T-helper 2 cell treated with Interferon-gamma antibody and Interleukin-4, amounts not matched to agents 100 ng/mL and 5 ng/mL, for 36 hours (primary cell): ENCODE measurements at regions not wholly inside any gene's neighbourhood (a gene's known extent, or its start where the extent isn't known, plus 50 kb on each side); places are given as distances from the start of the nearest gene placed in this dataset.

Experiments
- intact Hi-C: fragments of 100-400 bp; cut with micrococcal nuclease; formaldehyde crosslinking; loops from one replicate; pipeline ENCODE4 v1.15.1; 2023

DNA sequence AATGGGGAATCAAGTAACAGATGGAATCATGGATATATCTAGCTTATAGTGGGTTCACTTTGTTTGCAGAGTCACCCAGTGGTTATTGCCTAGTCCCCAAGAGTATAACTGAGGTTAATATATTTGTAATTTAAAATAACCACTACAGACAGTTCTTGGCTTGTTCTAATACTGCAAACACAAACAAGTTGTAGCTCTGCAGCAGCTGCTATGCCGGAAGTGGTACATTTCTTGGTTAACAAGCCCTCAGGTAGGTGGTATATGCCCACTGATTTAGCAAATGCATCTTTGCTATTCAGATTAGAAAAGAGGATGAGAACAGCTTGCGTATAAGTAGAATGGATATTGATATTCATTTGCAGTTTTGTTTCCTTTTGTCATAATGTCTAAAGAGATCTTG is 984.2 kb downstream of the SQOR start:
- intact Hi-C loops = no loop called here

GRCh38 chr15:46620392-46621013 is 985.7 kb downstream of the SQOR start:
- intact Hi-C loops = no loop called here

GRCh38 chr15:46622851-46623250 is 988.0 kb downstream of the SQOR start:
- intact Hi-C loops = no loop called here

DNA sequence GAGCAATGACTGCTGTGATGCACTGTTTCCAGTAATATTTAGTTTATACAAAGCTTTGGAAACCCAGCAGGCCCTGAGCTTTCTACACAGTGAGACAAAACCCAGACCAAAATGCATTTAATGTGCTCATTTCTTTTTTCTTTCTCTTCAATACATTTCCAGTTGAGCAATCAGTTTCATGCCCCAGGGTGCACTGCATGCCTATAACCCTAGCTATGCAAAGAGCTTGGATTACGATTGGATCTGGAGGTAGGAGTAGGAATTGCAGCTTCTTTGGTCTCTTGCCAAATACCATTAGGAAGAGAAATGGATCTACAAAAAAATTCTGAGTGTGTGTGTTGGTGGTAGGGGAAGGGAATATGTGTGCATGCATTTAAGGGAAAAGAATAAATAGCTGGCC is 1001.4 kb downstream of the SQOR start:
- intact Hi-C loops = no loop called here

- intact Hi-C loops = no loop called here
Measured at GRCh38 chr15:46644501-46645481, 1010.0 kb downstream of the SQOR start.

DNA sequence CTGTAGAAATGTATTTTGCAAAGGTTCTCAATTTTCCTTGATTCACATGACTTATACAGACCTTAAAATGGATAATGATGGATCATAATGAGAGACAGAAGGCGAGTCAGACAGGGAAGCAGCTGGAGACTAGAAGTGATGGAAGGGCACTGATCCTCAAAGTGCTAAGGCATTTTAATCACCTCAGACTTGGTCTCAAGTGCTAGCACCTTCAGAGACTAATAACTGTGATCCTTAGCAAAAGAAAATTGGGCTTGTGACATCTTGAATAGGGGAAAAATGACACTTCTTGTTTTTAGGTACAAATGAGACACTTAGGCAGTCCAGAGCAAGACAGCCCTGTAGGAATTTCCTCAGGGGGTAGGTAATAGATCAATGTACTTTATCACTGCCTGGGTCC is 1011.7 kb downstream of the SQOR start:
- intact Hi-C loops = no loop called here

DNA sequence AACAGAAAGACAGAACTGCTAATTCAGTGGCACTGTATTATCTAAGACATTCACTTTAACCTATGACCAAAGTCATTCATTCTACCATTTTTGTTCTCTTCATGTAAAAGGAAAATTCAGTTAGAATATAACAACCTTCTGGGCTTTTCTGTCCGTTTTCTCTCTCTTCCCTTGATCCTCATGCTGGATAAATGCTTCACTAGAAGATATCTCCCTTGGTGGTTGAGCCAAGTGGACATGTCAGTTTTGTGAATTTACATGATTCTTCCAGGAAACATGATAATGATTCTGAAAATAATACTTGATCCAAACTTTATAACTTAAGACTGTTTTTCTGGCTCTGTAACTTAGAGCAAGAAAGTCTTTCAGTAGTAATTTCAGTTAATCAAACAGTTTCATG is 1012.2 kb downstream of the SQOR start:
- intact Hi-C loops = no loop called here

- intact Hi-C loops = no loop called here
Measured at GRCh38 chr15:46652266-46652665, 1017.4 kb downstream of the SQOR start.

DNA sequence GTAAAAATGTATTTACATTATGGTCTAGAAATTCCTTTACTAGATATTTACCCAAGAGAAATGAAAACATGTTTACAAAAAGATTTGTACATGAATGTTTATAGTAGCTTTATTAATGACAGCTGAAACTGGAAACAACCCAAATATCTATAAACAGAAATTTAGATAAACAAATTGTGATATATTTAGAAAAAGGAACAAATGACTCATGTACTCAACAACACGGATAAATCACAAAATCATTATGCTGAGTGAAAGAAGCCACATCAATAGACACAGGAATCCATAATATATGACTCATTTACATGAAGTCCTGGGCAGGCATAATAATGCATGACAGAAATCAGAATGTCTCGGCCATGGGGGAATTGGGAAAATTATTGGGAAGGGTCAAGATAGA is 1020.2 kb downstream of the SQOR start:
- intact Hi-C loops = no loop called here

DNA sequence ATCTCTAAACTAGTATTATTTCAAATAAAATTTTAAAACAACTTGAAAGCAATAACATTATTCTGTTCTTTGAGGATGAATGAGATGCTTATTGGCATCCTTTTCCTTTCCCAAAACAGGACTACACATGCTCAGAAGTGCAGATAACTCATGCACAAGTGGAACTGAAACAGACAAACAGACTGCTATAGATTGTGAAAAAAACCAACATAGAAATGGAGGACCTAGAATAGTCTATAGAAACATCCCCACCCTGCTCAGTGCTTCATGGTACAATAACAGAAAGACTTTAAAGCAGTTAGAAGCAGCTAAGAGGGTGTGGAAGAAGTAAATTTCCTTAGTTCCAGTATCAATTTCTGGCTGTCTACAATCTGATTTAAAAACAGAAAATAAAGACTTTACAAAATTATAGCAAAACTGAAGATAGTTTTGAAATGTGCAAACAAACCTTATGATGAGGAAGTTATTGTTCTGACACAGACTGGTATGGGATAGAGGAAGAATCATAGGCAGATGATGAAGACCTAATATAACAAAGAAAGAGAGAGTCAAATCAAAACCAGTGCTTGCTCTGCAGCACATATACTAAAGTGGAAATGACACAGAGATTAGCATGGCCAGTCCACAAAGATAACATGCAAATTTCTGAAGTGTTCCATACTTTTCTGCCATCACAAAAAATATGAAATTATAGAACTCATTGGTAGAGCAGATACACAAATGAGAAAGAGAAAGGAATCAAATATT is 1025.4 kb downstream of the SQOR start:
- intact Hi-C loops = no loop called here

DNA sequence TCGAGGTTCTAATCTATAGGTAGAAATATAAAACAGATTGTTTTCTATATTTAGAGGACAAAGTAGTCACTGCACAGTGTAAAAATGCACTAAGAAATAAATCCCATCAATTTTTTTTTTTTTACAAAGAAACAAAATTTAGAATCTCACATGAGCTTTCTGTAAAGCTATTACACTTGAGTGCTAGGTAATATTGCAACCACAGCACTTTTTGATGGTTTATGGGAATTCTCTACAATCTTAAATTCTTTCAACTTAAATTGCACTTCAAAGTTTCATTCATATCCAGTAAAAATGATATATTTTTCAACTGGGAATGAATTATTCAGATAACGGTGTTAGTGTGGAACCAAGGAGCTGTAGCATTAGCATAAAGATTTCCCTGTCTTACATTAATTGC is 1035.4 kb downstream of the SQOR start:
- intact Hi-C loops = no loop called here

- intact Hi-C loops = no loop called here
Measured at GRCh38 chr15:46671336-46671735, 1036.5 kb downstream of the SQOR start.

DNA sequence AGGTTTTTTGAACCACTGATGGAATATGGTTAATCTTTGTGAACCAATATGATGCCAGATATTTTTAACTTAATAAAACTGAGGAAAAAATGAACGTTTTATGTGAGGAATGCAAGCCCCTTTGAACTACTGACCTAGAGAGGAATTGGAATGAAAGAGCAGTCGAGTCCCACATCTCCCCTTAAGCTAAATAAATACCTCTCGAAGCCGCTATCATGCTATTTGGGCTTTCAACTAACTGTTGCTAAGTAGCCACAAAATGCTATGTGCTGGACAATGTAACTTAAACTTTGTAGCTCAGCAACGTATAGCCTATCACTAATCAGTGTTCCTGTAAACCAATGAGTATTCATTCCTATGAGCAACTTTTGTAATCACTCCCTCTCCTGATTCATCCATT is 1037.2 kb downstream of the SQOR start:
- intact Hi-C loops = no loop called here

DNA sequence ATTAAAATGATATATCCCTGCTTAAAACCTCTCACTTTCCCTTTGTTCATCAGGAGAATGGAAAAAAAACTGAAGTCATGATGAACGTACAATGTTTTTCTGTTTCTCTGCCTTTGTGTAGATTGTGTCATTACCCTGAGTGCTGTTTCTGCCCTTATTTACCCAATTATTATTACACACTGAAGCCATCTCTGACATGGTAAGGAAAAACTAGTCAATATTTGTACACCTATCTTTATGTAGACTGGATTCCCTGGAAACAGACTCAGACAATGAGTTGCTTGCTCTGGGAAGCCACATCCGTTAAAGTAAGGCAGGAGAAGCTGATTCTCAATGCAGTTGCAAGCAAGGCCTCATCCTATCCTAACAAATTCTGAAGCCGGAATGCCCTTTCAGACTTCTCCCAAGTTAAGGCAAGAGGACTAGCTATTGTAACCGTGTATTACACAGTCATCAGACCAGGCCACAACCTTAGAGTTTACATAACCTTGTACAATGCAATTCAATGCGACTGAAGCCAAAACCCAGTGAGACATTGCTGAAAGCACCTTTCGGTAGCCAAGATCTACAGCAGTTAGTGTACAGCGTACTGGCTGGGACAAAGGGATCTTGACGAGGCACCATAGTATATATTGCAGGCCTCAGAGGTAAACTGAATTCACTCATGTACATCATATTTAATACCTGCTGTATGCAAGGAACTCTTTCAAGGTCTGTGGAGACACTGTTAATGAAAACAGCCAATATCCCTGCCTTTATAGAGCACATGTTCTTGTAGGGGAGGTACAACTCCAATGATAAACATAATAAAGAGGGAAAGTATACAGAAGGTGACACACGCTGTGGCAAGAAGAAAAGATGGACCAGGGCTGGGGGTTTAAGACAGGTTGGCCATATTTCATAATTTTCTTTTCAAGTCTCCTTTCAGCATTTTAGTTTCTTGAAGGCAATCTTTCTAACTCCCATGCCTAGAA is 1040.8 kb upstream of the SEMA6D start:
- intact Hi-C loops = no loop called here

GRCh38 chr15:46677491-46677890 is 1039.8 kb upstream of the SEMA6D start:
- intact Hi-C loops = no loop called here

DNA sequence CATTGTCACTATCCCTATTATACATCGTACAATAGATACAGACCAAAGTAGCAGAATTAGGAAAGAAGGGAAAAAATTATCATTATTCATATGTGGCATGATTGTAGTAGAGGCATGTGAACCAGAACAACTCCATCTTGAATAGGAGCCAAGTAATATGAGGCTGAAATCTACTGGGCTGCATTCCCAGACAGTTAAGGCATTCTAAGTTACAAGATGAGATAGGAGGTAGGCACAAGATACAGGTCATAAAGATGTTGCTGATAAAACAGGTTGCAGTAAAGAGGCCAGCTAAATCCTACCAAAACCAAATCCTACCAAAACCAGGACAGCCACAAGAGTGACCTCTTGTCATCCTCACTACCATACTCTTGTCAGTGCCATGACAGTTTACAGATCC is 1035.4 kb upstream of the SEMA6D start:
- intact Hi-C loops = no loop called here

GRCh38 chr15:46682969-46683791 is 1034.1 kb upstream of the SEMA6D start:
- intact Hi-C loops = no loop called here

GRCh38 chr15:46685096-46685495 is 1032.2 kb upstream of the SEMA6D start:
- intact Hi-C loops = no loop called here

DNA sequence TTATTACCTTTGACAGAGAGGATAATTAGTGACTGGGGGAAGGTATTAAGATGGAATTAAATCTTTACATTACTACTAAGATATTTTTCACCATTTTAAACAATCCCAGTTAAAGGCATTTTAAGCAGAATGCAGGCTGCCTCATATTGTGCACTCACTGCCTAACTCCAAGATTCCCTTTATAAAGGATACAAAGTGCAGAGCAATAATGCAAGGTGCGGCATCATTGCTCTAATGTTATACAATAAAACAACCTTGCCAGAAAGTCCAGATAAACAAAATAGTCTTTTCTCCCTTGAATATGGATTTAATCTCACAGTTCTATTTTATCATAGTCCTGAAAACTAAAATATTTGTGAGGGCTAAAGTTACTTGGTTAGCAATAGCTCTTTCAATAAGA is 1031.6 kb upstream of the SEMA6D start:
- intact Hi-C loops = no loop called here

GRCh38 chr15:46696281-46696680 is 1021.0 kb upstream of the SEMA6D start:
- intact Hi-C loops = no loop called here
